ENCODE measurements at regions not wholly inside any gene's neighbourhood (a gene's known extent, or its start where the extent isn't known, plus 50 kb on each side); places are given as distances from the start of the nearest gene placed in this dataset.
A peak's percentile ranks its signal among the peaks of the same experiment; 100 is the strongest.
"Not testable (repeated sequence)": the region's sequence is repeated elsewhere in the genome, so short reads cannot be mapped to it uniquely, and the experiment has no call there.

DNA sequence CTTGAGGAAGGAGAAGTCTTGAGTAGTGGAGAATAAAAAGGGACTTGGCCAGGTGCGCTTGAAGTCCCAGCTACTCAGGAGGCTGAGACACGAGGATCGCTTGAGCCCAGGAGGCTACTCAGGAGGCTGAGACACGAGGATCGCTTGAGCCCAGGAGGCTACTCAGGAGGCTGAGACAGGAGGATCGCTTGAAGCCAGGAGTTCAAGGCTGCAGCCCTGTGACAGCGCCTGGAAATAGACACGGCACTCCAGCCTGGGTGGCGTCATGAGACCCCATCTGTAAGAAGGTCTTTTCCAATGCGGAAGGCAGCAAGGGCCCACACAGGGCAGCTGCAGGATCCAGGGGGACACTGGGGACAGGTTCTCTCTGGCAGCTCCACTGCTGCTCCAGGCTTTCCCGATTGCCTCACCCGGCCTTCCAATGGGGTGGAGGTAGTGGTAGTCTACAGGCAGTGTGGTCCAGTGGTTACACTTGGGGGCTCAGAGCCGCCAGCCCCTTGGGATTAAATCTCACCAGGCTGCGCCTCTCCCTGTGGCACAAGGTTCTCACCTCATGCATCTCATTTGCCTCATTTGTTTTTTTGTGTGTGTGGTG is 143.4 kb downstream of the SEC14L1 start:
- Mint-ChIP-seq H3K4me3 (no peak overlapping the region), H3K4me1 (peaks cover 15% of the 10 kb centered on the region), H3K36me3 (ENCODE audit: low read depth) (no peaks in the 10 kb centered on the region), H3K27me3 (peaks cover 29% of the 10 kb centered on the region), H3K27ac (no peak overlapping the region)
- ATAC-seq (no peak), DNase-seq (no peak)
- H3K9me3 ChIP-seq (ENCODE audit: control insufficient read depth, low read length, poor library complexity, severe bottlenecking), result no peaks in the 10 kb centered on the region

DNA sequence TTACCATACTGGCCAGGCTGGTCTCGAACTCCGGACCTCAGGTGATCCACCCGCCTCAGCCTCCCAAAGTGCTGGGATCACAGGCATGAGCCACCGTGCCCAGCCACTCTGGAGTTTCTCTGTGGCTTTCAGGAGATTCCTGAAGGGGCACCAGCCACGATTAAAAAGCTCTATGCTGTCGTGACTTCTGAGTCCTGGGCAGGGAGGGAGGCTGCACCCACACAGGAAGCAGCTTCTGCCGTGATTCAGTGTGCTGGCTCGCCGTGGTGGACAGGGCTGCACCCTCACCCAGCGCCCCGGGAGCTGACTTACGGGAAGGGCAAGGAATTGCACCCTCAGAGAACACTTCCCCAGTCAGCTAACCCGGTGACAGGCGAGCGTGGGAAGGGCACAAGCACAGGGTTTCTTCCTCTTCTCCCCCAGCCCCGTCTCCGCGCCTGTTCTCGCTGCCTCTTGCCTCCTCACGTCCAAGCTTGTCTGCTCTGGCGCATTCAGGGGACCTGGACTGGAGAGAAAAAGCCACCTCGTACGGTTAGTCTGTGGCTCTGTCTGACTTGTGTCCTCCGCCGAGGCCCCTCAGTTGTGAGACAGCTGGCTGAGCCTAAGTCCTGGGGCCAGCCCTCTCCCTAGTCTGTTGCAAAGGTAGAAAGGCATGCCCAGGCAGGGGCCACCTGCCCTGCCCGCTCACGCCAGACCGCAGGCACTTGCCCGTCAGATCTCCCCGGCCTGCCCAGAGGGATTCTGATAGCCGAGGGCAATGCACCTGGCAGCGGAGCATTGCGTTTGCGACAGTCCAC is 145.0 kb downstream of the SEC14L1 start:
- Mint-ChIP-seq H3K4me1 (peaks cover 14% of the 10 kb centered on the region), H3K4me3 (no peak overlapping the region), H3K27me3 (peaks cover 23% of the 10 kb centered on the region)

DNA sequence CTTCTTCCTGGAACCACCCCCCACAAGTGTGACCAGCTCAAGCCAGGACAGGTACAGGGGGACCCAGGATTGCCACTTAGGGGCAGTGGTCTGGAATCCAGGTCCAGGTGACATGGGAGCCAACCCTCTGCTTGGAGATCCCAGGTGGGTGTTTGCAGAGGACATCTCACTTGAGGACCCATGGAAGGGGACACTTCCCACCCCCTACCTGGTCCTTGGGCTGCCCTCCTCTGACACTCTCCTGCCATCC is 145.5 kb downstream of the SEC14L1 start:
- DNase-seq (no peak), ATAC-seq (no peak)
- Mint-ChIP-seq H3K36me3 (ENCODE audit: low read depth) (no peaks in the 10 kb centered on the region), H3K27ac (peak overlapping the region; percentile 81), H3K4me1 (peaks cover 14% of the 10 kb centered on the region), H3K27me3 (peaks cover 23% of the 10 kb centered on the region), H3K4me3 (no peak overlapping the region)
- no peaks in the 10 kb centered on the region for H3K9me3 ChIP-seq (ENCODE audit: control insufficient read depth, low read length, poor library complexity, severe bottlenecking)

More for the DNA sequence above, 145.0 kb downstream of the SEC14L1 start:
- H3K9me3 ChIP-seq (ENCODE audit: control insufficient read depth, low read length, poor library complexity, severe bottlenecking), result no peaks in the 10 kb centered on the region
- peak overlapping the region; percentile 81 for H3K27ac Mint-ChIP-seq
- ATAC-seq (no peak), DNase-seq (no peak)
- no peaks in the 10 kb centered on the region for H3K36me3 Mint-ChIP-seq (ENCODE audit: low read depth)

DNA sequence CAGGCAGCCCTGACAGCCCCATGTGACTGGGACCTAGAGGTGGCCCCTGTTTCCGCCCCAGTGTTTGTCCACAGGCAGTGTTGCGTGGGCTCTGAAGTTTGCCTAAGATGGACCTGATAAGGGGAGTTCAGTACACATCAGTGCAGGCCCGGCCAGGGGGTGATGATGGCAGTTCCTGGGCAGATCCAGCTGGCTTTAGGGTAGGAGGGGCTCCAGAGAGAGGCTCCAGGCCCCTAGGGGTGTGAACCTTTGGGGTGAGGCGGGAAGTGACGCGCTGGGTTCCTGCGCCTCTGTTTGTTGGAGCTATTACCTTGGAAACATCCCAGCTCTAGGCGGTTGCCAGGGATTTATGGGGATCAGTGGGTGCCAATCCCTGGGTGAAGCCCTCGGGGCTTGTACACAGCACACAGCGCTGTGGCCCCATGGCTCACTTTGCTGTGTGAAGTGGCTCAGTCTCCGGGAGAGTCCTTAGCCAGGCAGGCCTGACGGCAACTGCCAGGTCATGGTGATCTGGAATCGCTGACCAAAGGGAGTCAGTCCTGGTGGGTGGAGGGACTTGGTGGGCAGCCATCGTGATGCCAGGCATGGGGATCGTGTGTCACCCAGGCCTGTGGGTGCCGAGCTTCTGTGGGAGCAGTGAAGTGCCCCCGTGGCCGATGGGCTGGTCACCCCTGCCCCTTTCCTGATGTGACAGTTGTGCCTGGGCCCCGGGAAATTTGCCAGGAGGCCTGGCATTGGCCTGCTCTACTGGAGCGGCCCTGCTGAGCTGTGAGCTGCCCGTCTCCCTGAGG is 146.1 kb downstream of the SEC14L1 start:
- Mint-ChIP-seq H3K4me1 (peaks cover 11% of the 10 kb centered on the region), H3K4me3 (no peak overlapping the region), H3K27ac (no peak overlapping the region), H3K27me3 (peaks cover 21% of the 10 kb centered on the region), H3K36me3 (ENCODE audit: low read depth) (no peaks in the 10 kb centered on the region)
- ATAC-seq (no peak), DNase-seq (no peak)
- H3K9me3 ChIP-seq (ENCODE audit: control insufficient read depth, low read length, poor library complexity, severe bottlenecking), result no peaks in the 10 kb centered on the region

DNA sequence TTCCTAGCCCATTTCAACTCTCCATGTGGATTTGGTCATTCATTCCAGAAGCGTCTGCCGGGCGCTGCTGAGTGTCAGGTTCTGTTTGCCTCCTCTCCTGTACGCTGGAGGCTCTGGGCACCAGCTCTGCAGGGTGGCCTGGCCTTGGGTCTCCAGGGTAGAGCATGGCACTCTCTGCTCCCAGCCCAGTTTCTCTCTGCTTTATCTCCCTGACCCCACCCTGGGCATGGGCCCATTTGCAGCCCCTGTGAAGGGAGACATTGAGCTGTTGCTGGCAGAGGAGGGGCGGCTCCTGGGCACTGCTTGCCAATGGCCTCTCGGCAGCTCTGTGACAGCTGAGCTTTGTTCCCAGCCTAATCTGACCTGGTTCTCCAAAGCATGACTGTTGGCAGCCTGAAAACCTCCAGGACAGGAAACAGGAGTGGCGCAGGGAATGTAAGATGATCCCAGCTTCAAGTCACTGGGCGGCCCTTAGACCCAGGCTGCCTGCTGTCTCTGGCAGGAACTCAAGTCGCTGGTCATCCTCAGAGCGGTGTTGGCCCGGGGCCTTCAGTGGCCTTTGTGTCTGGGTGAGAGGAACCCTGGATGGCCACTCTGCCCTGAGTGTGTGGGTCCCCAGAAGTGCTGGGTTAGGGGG is 146.8 kb downstream of the SEC14L1 start:
- no peak for DNase-seq
- Mint-ChIP-seq H3K4me3 (no peak overlapping the region), H3K27me3 (peaks cover 14% of the 10 kb centered on the region), H3K27ac (no peak overlapping the region), H3K36me3 (ENCODE audit: low read depth) (no peaks in the 10 kb centered on the region), H3K4me1 (peaks cover 6% of the 10 kb centered on the region)
- no peaks in the 10 kb centered on the region for H3K9me3 ChIP-seq (ENCODE audit: control insufficient read depth, low read length, poor library complexity, severe bottlenecking)
- ATAC-seq, result no peak

DNA sequence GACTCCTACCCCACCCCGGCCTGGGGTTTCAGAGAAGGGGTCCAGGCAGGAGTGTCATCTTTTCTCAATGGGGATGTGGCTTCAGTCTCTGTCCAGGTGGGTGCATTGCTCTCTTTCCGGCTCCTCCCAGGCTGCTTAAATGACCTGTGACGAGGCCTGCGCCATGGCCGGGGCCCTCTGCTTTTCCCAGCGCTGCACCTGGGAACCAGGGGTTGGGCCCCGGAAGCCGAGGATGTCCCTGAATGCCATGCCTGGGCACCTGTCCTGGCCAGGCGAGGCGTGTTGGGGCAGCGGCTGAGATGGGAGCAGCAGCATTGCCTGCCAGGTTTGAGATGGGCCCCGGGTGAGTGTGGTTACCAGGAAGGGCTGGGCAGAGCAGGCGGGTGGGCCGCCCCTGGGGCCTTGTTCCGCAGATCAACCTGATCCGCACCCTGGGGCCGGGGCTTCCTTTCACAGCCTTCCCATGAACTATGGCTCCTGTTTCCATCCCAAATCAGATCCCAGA is 147.4 kb downstream of the SEC14L1 start:
- peaks cover 6% of the 10 kb centered on the region for H3K4me1 Mint-ChIP-seq
- H3K36me3 Mint-ChIP-seq (ENCODE audit: low read depth), result no peaks in the 10 kb centered on the region
- H3K27ac Mint-ChIP-seq, result no peak overlapping the region

DNA sequence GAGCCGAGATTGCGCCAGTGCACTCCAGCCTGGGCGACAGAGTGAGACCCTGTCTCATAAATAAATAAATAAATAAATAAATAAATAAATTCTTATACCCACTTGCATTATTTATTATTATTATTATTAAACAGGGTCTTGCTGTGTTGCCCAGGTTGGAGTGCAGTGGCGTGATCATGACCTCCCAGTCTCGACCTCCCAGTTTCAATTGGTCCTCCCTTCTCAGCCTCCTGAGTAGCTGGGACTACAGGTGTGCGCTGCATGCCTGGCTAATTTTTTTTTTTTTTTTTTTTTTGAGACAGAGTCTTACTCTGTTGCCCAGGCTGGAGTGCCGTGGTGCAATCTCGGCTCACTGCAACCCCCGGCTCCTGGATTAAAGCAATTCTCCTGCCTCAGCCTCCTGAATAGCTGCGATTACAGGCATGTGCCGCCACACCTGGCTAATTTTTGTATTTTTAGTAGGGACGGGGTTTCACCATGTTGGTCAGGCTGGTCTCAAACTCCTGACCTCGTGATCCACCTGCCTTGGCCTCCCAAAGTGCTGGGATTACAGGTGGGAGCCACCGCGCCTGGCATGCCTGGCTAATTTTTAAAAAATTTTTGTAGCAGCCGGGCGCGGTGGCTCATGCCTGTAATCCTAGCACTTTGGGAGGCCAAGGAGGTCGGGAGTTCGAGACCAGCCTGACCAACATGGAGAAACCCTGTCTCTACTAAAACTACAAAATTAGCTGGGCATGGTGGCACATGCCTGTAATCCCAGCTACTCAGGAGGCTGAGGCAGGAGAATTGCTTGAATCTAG is 150.2 kb downstream of the SEC14L1 start:
- not testable (repeated sequence) for ATAC-seq; H3K9me3 ChIP-seq (ENCODE audit: control insufficient read depth, low read length, poor library complexity, severe bottlenecking); H3K27me3 Mint-ChIP-seq; H3K36me3 Mint-ChIP-seq (ENCODE audit: low read depth); H3K4me1 Mint-ChIP-seq; DNase-seq; H3K4me3 Mint-ChIP-seq; H3K27ac Mint-ChIP-seq

More for the DNA sequence above, 147.4 kb downstream of the SEC14L1 start:
- ATAC-seq (no peak), DNase-seq (no peak)
- peaks cover 13% of the 10 kb centered on the region for H3K27me3 Mint-ChIP-seq
- H3K9me3 ChIP-seq (ENCODE audit: control insufficient read depth, low read length, poor library complexity, severe bottlenecking), result no peaks in the 10 kb centered on the region
- no peak overlapping the region for H3K4me3 Mint-ChIP-seq

DNA sequence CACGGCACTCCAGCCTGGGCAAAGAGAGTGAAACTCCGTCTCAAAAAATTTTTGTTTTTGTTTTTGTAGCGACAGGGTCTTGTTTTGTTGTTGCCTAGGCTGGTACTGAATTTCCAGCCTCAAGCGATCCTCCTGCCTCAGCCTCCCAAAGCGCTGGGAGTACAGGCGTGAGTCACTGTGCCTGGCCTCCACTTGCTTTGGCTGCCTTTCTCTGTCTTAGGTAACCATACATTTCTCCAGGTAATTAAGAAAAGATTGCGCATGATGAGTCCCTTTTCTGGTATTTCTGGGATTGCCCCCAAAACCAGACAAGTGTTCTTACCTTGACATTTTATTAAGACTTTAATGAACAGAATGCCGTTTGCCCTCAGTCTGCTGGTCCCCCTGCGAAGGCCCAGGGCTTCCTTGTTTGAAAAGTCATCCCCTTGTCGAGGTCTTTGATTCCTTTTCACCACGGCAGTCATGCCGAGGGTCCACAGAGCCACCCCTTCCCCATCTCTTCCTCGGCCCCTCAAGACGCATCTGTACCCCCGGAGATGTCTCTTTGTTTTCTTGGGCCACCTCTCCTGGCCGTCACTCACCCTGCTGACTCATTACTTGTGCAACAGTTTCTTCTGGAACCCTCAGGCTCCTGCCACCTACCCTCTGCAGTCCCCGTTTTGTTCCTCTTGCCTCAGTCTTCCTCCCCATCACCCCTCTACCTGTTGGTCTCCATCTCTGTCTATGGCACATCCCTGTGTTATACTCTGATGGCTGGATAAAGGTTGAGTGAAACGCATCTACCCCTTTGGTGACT is 151.0 kb downstream of the SEC14L1 start:
- H3K27me3 Mint-ChIP-seq, result no peaks in the 10 kb centered on the region
- peaks cover 2% of the 10 kb centered on the region for H3K36me3 Mint-ChIP-seq (ENCODE audit: low read depth)
- no peak overlapping the region for H3K4me3 Mint-ChIP-seq
- H3K4me1 Mint-ChIP-seq, result peaks cover 6% of the 10 kb centered on the region
- H3K9me3 ChIP-seq (ENCODE audit: control insufficient read depth, low read length, poor library complexity, severe bottlenecking), result no peaks in the 10 kb centered on the region
- DNase-seq, result no peak
- no peak overlapping the region for H3K27ac Mint-ChIP-seq
- no peak for ATAC-seq

DNA sequence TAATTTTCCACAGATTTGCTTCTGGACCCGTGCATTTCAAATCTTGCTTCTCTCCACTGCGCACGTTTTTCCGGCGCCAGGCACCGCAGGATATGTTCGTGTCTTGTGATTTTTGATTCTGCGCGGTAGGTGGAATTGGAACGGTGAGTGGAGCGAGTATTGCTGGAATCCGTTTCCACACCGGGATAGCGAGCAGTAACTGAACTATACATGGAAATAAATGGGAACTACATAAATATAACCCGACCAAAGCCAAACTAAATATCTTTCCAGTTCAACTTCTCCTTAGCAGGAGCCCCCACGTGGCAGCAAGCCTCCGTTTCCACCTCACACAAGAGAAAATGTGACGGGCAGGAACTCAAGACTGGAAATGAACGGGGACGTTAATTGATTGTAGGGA is 154.0 kb downstream of the SEC14L1 start:
- H3K27me3 Mint-ChIP-seq, result no peaks in the 10 kb centered on the region
- H3K9me3 ChIP-seq (ENCODE audit: control insufficient read depth, low read length, poor library complexity, severe bottlenecking), result no peaks in the 10 kb centered on the region
- peaks cover 4% of the 10 kb centered on the region for H3K4me1 Mint-ChIP-seq
- peaks cover 2% of the 10 kb centered on the region for H3K36me3 Mint-ChIP-seq (ENCODE audit: low read depth)
- H3K27ac Mint-ChIP-seq, result no peak overlapping the region
- no peak for DNase-seq
- ATAC-seq, result no peak
- no peak overlapping the region for H3K4me3 Mint-ChIP-seq

DNA sequence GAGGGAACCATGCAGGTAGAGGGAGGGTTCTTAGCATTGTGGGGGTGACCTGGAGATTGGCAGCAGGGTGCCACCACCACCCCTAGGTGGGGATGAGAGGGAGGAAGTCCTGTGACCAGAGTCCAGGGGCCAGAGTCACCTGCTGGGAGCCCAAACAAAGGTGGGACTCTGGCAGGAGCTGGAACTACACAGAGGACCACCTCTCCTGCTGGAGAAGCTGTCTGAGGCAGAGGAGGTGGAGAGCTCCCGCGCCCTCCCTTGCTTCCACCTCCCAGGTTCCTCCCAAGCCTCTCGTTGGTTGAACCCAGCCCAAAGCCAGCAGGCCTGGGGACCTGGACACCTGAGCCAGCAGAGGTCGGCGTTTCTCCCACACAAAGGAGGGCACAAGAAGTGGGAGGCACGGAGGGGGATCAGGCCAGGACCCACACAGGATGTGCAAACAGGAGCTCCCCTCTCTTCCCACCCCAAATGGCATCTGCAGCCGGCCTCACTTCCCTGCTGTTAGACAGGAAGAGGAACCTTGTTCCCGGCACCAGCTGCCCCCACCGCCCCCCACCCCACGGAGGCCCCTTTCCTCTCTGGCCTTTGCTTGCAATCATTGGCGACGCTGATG is 154.6 kb downstream of the SEC14L1 start:
- ATAC-seq, result no peak
- Mint-ChIP-seq H3K27me3 (no peaks in the 10 kb centered on the region), H3K27ac (no peak overlapping the region), H3K4me3 (no peak overlapping the region), H3K4me1 (peaks cover 2% of the 10 kb centered on the region), H3K36me3 (ENCODE audit: low read depth) (peaks cover 2% of the 10 kb centered on the region)
- no peak for DNase-seq
- H3K9me3 ChIP-seq (ENCODE audit: control insufficient read depth, low read length, poor library complexity, severe bottlenecking), result no peaks in the 10 kb centered on the region

DNA sequence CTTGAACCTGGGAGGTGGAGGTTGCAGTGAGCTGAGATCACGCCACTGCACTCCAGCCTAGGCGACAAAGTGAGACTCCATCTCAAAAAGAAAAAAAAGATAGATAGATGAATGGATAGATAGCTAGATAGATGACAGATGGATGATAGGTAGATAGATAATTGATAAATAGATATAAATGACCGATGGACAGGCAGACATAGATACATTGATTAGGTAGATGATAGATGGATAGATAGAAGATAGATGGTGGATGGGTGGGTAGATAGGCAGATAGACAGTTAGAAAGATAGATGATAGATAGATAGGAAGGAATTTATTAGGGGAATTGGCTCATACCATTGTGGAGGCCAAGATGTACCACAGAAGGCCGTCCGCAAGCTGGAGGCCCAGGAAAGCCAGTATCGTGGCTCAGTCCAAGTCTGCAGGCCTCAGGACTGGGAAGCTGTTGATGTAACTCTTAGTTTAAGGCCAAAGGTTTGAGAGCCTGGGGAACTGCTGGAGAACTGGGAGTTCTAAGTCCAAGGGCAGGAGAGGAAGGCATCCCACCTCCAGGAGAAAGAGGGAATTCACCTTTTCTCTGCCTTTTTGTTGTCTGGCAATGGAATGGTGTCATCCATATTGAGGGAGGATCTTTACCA is 156.1 kb downstream of the SEC14L1 start:
- no peak for DNase-seq
- Mint-ChIP-seq H3K4me3 (no peak overlapping the region), H3K27ac (no peak overlapping the region), H3K36me3 (ENCODE audit: low read depth) (peaks cover 2% of the 10 kb centered on the region), H3K27me3 (no peaks in the 10 kb centered on the region), H3K4me1 (peaks cover 2% of the 10 kb centered on the region)
- no peak for ATAC-seq
- H3K9me3 ChIP-seq (ENCODE audit: control insufficient read depth, low read length, poor library complexity, severe bottlenecking), result no peaks in the 10 kb centered on the region
